ENCODE measurements at regions not wholly inside any gene's neighbourhood (a gene's known extent, or its start where the extent isn't known, plus 50 kb on each side); places are given as distances from the start of the nearest gene placed in this dataset.

- Histone ChIP-seq H3K27me3 (ENCODE audit: low read length) (no peaks in the 10 kb centered on the region), H3K27ac (ENCODE audit: low read length) (peak overlapping the region; percentile 94), H4K20me1 (ENCODE audit: low read length) (no peaks in the 10 kb centered on the region), H3K36me3 (ENCODE audit: low read depth, low read length) (peaks cover 42% of the 10 kb centered on the region), H3K9ac (ENCODE audit: low read length) (peak overlapping the region; percentile 69), H3F3A (ENCODE audit: low read length, unreplicated experiment) (peaks cover 13% of the 10 kb centered on the region), H3K9me2 (replicated peaks; ENCODE audit: low read length) (no peaks in the 10 kb centered on the region), H3K4me3 (ENCODE audit: low read length) (peak overlapping the region; percentile 17; the same call in 1 of the 2 replicates), H3K4me1 (ENCODE audit: insufficient read depth, low read length) (peaks cover 58% of the 10 kb centered on the region), H2AFZ (ENCODE audit: low read length) (peak overlapping the region; percentile 42), H3K9me3 (ENCODE audit: low read length) (peaks cover 24% of the 10 kb centered on the region), H3K4me2 (ENCODE audit: low read length) (peak overlapping the region; percentile 64), H3K79me2 (ENCODE audit: low read length) (peaks cover 92% of the 10 kb centered on the region)
- ChIA-PET POLR2A (ENCODE audit: unreplicated experiment) (interaction anchor here (0.6 to 1.3 kb wide), 4 partner anchors 9 to 87 kb away, joined by 3 to 42 read pairs (median 4); no protein-coding TSS in a partner anchor), CTCF (no interaction called here)
- ATAC-seq (peak; percentile 90), DNase-seq (peak; percentile 98)
- TF ChIP-seq EZH2 (IDR thresholded peaks at IDR 0.05; ENCODE audit: low read length, unreplicated experiment) (no peak), EZH2phosphoT487 (IDR thresholded peaks at IDR 0.05; ENCODE audit: borderline replicate concordance, low read length) (no peak), CTCF (conservative IDR thresholded peaks at IDR 0.05; ENCODE audit: low read depth, low read length) (no peak)
- BruUV-seq (replicated peaks) = no TSS peak
- intact Hi-C loops (cut with micrococcal nuclease) = loop anchor here (1.0 kb wide), 2 partner anchors 8 to 9 kb away; no protein-coding TSS in a partner anchor
These were observed 73.2 kb upstream of the BLID start for GRCh38 chr11:122189229-122189628.

GRCh38 chr11:122187373-122188165, 71.6 kb upstream of the BLID start:
- H3K36me3 ChIP-seq (ENCODE audit: low read depth, low read length) = peaks cover 49% of the 10 kb centered on the region
- H3K9me3 ChIP-seq (ENCODE audit: low read length) = peaks cover 29% of the 10 kb centered on the region
- H3K9me2 ChIP-seq (replicated peaks; ENCODE audit: low read length) = no peaks in the 10 kb centered on the region
- H3K27me3 ChIP-seq (ENCODE audit: low read length) = no peaks in the 10 kb centered on the region
- H4K20me1 ChIP-seq (ENCODE audit: low read length) = no peaks in the 10 kb centered on the region
- no peak overlapping the region for H3K4me2 ChIP-seq (ENCODE audit: low read length)
- ATAC-seq (no peak), DNase-seq (no peak)
- H3K9ac ChIP-seq (ENCODE audit: low read length) = no peak overlapping the region
- H3F3A ChIP-seq (ENCODE audit: low read length, unreplicated experiment) = peaks cover 13% of the 10 kb centered on the region
- peak overlapping the region; percentile 94 for H3K27ac ChIP-seq (ENCODE audit: low read length)
- intact Hi-C loops (cut with micrococcal nuclease) = no loop called here
- H3K4me3 ChIP-seq (ENCODE audit: low read length) = no peak overlapping the region
- POLR2A ChIA-PET (ENCODE audit: unreplicated experiment) = no interaction called here
- CTCF ChIA-PET = no interaction called here
- peaks cover 92% of the 10 kb centered on the region for H3K79me2 ChIP-seq (ENCODE audit: low read length)
- TF ChIP-seq CTCF (conservative IDR thresholded peaks at IDR 0.05; ENCODE audit: low read depth, low read length) (no peak), EZH2 (IDR thresholded peaks at IDR 0.05; ENCODE audit: low read length, unreplicated experiment) (no peak), EZH2phosphoT487 (IDR thresholded peaks at IDR 0.05; ENCODE audit: borderline replicate concordance, low read length) (no peak)
- no TSS peak for BruUV-seq (replicated peaks)
- peaks cover 42% of the 10 kb centered on the region for H3K4me1 ChIP-seq (ENCODE audit: insufficient read depth, low read length)
- no peak overlapping the region for H2AFZ ChIP-seq (ENCODE audit: low read length)

All from PC-3 (cell line).